ENCODE measurements at regions not wholly inside any gene's neighbourhood (a gene's known extent, or its start where the extent isn't known, plus 50 kb on each side); places are given as distances from the start of the nearest gene placed in this dataset.

DNA sequence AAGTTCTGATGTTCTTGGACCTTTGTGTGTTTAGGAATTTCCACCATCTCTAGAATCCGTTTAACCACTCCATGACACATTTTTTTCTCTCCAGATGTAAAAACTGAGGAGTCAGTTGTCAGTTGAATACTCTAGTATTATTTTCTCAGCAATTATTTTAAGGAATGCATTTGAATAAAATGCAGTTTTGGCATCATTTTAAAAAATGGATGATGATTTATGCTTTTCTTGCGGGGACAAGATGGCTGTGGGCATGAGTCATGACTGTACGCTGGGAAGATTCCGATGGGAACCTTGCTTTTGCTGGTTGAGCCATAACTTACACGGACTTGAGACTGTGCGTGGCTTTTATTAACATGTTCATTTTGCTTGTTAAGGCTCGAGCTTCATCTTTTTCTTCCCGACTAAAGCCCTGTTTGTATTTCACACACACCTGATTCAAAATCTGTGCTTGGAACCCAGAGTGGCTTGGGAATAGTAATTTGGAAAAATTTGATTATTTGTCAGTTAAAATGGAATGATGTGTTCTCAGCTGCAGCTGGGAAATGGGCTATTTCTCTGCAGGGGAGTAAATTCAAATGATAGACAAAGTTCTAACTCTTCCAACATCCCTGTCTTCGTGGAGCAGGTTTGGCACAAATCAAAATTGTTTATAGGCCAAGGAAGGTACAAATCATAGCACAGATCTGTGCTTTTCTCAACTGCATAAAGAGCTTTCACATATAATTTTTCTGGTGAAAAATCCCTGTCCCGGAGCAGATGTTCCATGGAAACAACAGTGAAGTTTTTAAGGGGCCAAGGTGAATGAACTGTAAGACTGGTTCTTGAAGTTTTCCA is 470.5 kb upstream of the JAG1 start:
- H3K4me1 Mint-ChIP-seq = peaks cover 7% of the 10 kb centered on the region
- H3K27ac Mint-ChIP-seq = no peak overlapping the region
- TF ChIP-seq, protein P1, sequence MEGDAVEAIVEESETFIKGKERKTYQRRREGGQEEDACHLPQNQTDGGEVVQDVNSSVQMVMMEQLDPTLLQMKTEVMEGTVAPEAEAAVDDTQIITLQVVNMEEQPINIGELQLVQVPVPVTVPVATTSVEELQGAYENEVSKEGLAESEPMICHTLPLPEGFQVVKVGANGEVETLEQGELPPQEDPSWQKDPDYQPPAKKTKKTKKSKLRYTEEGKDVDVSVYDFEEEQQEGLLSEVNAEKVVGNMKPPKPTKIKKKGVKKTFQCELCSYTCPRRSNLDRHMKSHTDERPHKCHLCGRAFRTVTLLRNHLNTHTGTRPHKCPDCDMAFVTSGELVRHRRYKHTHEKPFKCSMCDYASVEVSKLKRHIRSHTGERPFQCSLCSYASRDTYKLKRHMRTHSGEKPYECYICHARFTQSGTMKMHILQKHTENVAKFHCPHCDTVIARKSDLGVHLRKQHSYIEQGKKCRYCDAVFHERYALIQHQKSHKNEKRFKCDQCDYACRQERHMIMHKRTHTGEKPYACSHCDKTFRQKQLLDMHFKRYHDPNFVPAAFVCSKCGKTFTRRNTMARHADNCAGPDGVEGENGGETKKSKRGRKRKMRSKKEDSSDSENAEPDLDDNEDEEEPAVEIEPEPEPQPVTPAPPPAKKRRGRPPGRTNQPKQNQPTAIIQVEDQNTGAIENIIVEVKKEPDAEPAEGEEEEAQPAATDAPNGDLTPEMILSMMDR (IDR thresholded peaks at IDR 0.05; ENCODE audit: unreplicated experiment in 3 of 3) = no peak
- H3K36me3 Mint-ChIP-seq (ENCODE audit: low read depth) = no peaks in the 10 kb centered on the region
- peaks cover 5% of the 10 kb centered on the region for H3K9me3 Mint-ChIP-seq
- H3K4me3 Mint-ChIP-seq = no peak overlapping the region
- H3K27me3 Mint-ChIP-seq (ENCODE audit: low read depth) = peaks cover 3% of the 10 kb centered on the region

DNA sequence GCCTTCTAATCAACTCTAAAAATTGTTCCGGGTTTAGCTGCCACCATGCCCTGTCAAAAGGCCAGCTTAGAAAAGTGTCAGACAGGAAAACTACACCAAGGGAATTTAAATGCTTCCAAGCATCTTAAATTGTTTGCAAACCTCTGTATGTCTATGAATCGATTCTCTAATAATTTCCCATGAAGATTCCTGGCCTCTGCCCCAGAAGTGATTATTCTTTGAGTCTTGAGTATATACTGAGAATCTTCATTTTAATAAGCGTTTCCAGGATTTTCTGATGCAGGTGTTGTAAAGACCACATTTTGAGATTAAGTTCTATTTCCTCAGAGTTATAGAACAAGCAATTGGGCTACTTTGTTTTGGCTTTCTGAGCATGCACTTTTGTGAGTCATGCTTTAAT is 471.8 kb upstream of the JAG1 start:
- peaks cover 3% of the 10 kb centered on the region for H3K9me3 Mint-ChIP-seq

DNA sequence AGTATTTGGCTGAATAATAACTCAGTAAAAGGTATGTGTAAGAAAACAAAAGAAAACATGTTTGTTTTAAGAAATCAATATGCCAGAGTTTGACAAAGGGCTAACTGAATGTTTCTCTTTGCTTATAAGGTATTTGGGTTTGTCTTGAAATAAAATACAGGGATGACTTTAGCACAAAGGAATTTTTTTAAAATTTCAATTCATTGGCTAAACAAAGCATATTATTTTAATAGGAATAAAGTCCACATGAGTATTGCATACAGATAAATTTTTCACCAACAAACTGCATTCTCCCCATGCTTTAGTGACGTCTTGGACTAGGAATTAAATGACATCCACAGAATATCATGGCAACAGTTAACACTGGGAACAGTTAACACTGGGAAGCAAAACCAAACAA is 480.0 kb upstream of the JAG1 start:
- no peaks in the 10 kb centered on the region for H3K27me3 Mint-ChIP-seq (ENCODE audit: low read depth)
- no peaks in the 10 kb centered on the region for H3K36me3 Mint-ChIP-seq (ENCODE audit: low read depth)
- TF ChIP-seq, protein P1 (IDR thresholded peaks at IDR 0.05; ENCODE audit: unreplicated experiment in 3 of 3) = no peak
- no peak overlapping the region for H3K27ac Mint-ChIP-seq
- no peak overlapping the region for H3K4me3 Mint-ChIP-seq
- no peaks in the 10 kb centered on the region for H3K9me3 Mint-ChIP-seq
- H3K4me1 Mint-ChIP-seq = peaks cover 10% of the 10 kb centered on the region

More for the DNA sequence above, 471.8 kb upstream of the JAG1 start:
- TF ChIP-seq, protein P1 (IDR thresholded peaks at IDR 0.05; ENCODE audit: unreplicated experiment in 3 of 3) = no peak
- no peak overlapping the region for H3K4me3 Mint-ChIP-seq
- no peak overlapping the region for H3K27ac Mint-ChIP-seq
- peaks cover under 1% of the 10 kb centered on the region for H3K27me3 Mint-ChIP-seq (ENCODE audit: low read depth)
- peaks cover 7% of the 10 kb centered on the region for H3K4me1 Mint-ChIP-seq
- no peaks in the 10 kb centered on the region for H3K36me3 Mint-ChIP-seq (ENCODE audit: low read depth)

- H3K36me3 Mint-ChIP-seq (ENCODE audit: low read depth) = no peaks in the 10 kb centered on the region
- H3K27ac Mint-ChIP-seq = no peak overlapping the region
- H3K27me3 Mint-ChIP-seq (ENCODE audit: low read depth) = no peaks in the 10 kb centered on the region
- H3K4me3 Mint-ChIP-seq = no peak overlapping the region
- TF ChIP-seq, protein P1 (IDR thresholded peaks at IDR 0.05; ENCODE audit: unreplicated experiment in 3 of 3) = no peak
- H3K9me3 Mint-ChIP-seq = no peaks in the 10 kb centered on the region
- peaks cover 21% of the 10 kb centered on the region for H3K4me1 Mint-ChIP-seq
Observed at GRCh38 chr20:11155156-11155756, 481.5 kb upstream of the JAG1 start.

- H3K36me3 Mint-ChIP-seq (ENCODE audit: low read depth) = no peaks in the 10 kb centered on the region
- H3K4me1 Mint-ChIP-seq = peaks cover 30% of the 10 kb centered on the region
- H3K4me3 Mint-ChIP-seq = no peak overlapping the region
- H3K9me3 Mint-ChIP-seq = no peaks in the 10 kb centered on the region
- H3K27ac Mint-ChIP-seq = no peak overlapping the region
- TF ChIP-seq, protein P1 (IDR thresholded peaks at IDR 0.05; ENCODE audit: unreplicated experiment in 3 of 3) = no peak
- no peaks in the 10 kb centered on the region for H3K27me3 Mint-ChIP-seq (ENCODE audit: low read depth)
Observed at GRCh38 chr20:11156922-11157321, 483.1 kb upstream of the JAG1 start.

Data from nephron (organoid).